ENCODE measurements at regions not wholly inside any gene's neighbourhood (a gene's known extent, or its start where the extent isn't known, plus 50 kb on each side); places are given as distances from the start of the nearest gene placed in this dataset.
"Not testable (repeated sequence)": the region's sequence is repeated elsewhere in the genome, so short reads cannot be mapped to it uniquely, and the experiment has no call there.

DNA sequence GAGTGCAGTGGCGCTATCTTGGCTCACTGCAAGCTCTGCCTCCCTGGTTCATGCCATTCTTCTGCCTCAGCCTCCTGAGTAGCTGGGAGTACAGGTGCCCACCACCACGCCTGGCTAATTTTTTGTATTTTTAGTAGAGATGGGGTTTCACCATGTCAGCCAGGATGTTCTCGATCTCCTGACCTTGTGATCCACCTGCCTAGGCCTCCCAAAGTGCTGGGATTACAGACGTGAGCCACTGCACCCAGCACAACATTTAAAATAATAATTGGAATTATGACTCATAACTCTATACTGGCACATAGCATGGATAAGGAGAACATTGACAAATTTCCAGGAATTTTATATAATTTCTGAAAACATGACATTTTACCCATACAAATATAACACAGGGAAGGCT is 54.2 kb downstream of the DBET start:
- not testable (repeated sequence) for H3K4me3 Mint-ChIP-seq (ENCODE audit: unreplicated experiment); H3K27me3 Mint-ChIP-seq (ENCODE audit: unreplicated experiment); H3K4me1 Mint-ChIP-seq (ENCODE audit: unreplicated experiment)

DNA sequence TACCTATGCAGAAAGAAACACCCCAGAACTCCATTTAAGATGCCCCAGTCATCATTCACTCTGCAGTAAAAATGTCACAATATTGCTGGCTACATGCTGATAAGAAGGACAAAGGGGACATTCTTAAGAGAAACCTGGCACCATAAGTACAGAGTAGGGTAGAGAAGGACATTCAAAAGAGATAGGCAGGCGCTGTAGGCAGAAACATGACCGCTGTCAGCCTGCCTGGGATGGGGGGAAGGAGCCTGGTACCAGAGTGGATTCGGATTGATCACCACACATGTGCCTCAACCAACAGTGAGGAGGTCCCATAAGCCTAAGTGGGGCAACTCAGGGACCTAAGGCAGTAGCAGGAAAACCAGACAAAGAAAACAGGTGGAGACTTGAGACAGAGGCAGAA is 54.1 kb upstream of the DUX4 start:
- not testable (repeated sequence) for H3K4me3 Mint-ChIP-seq (ENCODE audit: unreplicated experiment); H3K4me1 Mint-ChIP-seq (ENCODE audit: unreplicated experiment); H3K27me3 Mint-ChIP-seq (ENCODE audit: unreplicated experiment); H3K27ac Mint-ChIP-seq (ENCODE audit: unreplicated experiment); H3K36me3 Mint-ChIP-seq (ENCODE audit: low read depth, unreplicated experiment); DNase-seq (ENCODE audit: low spot score); H3K9me3 Mint-ChIP-seq (ENCODE audit: unreplicated experiment)

More for the DNA sequence above, 54.2 kb downstream of the DBET start:
- H3K27ac Mint-ChIP-seq (ENCODE audit: unreplicated experiment); H3K9me3 Mint-ChIP-seq (ENCODE audit: unreplicated experiment); DNase-seq (ENCODE audit: low spot score); H3K36me3 Mint-ChIP-seq (ENCODE audit: low read depth, unreplicated experiment): not testable (repeated sequence)

- not testable (repeated sequence) for H3K27ac Mint-ChIP-seq (ENCODE audit: unreplicated experiment); DNase-seq (ENCODE audit: low spot score); H3K9me3 Mint-ChIP-seq (ENCODE audit: unreplicated experiment); H3K4me3 Mint-ChIP-seq (ENCODE audit: unreplicated experiment); H3K36me3 Mint-ChIP-seq (ENCODE audit: low read depth, unreplicated experiment); H3K27me3 Mint-ChIP-seq (ENCODE audit: unreplicated experiment); H3K4me1 Mint-ChIP-seq (ENCODE audit: unreplicated experiment)
Measured at GRCh38 chr4:190120111-190120514, 53.5 kb upstream of the DUX4 start.

- not testable (repeated sequence) for H3K36me3 Mint-ChIP-seq (ENCODE audit: low read depth, unreplicated experiment); H3K4me3 Mint-ChIP-seq (ENCODE audit: unreplicated experiment); H3K9me3 Mint-ChIP-seq (ENCODE audit: unreplicated experiment); H3K27me3 Mint-ChIP-seq (ENCODE audit: unreplicated experiment); H3K4me1 Mint-ChIP-seq (ENCODE audit: unreplicated experiment); H3K27ac Mint-ChIP-seq (ENCODE audit: unreplicated experiment); DNase-seq (ENCODE audit: low spot score)
- TF ChIP-seq, protein P1, sequence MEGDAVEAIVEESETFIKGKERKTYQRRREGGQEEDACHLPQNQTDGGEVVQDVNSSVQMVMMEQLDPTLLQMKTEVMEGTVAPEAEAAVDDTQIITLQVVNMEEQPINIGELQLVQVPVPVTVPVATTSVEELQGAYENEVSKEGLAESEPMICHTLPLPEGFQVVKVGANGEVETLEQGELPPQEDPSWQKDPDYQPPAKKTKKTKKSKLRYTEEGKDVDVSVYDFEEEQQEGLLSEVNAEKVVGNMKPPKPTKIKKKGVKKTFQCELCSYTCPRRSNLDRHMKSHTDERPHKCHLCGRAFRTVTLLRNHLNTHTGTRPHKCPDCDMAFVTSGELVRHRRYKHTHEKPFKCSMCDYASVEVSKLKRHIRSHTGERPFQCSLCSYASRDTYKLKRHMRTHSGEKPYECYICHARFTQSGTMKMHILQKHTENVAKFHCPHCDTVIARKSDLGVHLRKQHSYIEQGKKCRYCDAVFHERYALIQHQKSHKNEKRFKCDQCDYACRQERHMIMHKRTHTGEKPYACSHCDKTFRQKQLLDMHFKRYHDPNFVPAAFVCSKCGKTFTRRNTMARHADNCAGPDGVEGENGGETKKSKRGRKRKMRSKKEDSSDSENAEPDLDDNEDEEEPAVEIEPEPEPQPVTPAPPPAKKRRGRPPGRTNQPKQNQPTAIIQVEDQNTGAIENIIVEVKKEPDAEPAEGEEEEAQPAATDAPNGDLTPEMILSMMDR (IDR thresholded peaks at IDR 0.05; ENCODE audit: unreplicated experiment), result peak; percentile 92
Measured at GRCh38 chr4:190120537-190121001, 53.0 kb upstream of the DUX4 start.

GRCh38 chr4:190121076-190121671 is 52.4 kb upstream of the DUX4 start:
- not testable (repeated sequence) for H3K27me3 Mint-ChIP-seq (ENCODE audit: unreplicated experiment); H3K9me3 Mint-ChIP-seq (ENCODE audit: unreplicated experiment); H3K4me3 Mint-ChIP-seq (ENCODE audit: unreplicated experiment); H3K27ac Mint-ChIP-seq (ENCODE audit: unreplicated experiment); H3K36me3 Mint-ChIP-seq (ENCODE audit: low read depth, unreplicated experiment); H3K4me1 Mint-ChIP-seq (ENCODE audit: unreplicated experiment); DNase-seq (ENCODE audit: low spot score)

DNA sequence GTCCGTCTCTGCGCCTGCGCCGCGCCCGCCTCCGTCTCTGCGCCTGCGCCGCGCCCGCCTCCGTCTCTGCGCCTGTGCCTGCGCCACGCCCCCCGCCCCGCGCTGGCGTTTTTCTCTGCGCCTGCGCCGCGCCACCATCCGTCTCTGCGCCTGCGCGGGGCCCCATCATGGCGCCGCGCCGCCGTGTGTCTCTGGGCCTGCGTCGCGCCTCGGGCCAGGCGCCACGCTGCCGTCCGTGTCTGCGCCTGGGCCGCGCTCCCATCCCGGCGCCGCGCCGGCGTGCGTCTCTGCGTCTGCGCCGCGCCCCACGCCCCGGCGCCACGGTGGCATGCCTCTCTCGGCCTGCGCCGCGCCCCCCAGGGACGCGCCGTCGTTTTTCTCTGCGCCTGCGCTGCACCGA is 51.8 kb upstream of the DUX4 start:
- no peak overlapping the region for H3K4me3 Mint-ChIP-seq (ENCODE audit: unreplicated experiment)
- H3K4me1 Mint-ChIP-seq (ENCODE audit: unreplicated experiment), result no peaks in the 10 kb centered on the region
- DNase-seq (ENCODE audit: low spot score), result no peak
- TF ChIP-seq, protein P1 (IDR thresholded peaks at IDR 0.05; ENCODE audit: unreplicated experiment), result no peak
- peaks cover 5% of the 10 kb centered on the region for H3K9me3 Mint-ChIP-seq (ENCODE audit: unreplicated experiment)
- H3K27me3 Mint-ChIP-seq (ENCODE audit: unreplicated experiment), result peaks cover 7% of the 10 kb centered on the region
- H3K27ac Mint-ChIP-seq (ENCODE audit: unreplicated experiment), result no peak overlapping the region
- H3K36me3 Mint-ChIP-seq (ENCODE audit: low read depth, unreplicated experiment), result peaks cover 2% of the 10 kb centered on the region

- not testable (repeated sequence) for H3K9me3 Mint-ChIP-seq (ENCODE audit: unreplicated experiment); H3K36me3 Mint-ChIP-seq (ENCODE audit: low read depth, unreplicated experiment); DNase-seq (ENCODE audit: low spot score); H3K4me1 Mint-ChIP-seq (ENCODE audit: unreplicated experiment); H3K27me3 Mint-ChIP-seq (ENCODE audit: unreplicated experiment); H3K27ac Mint-ChIP-seq (ENCODE audit: unreplicated experiment); H3K4me3 Mint-ChIP-seq (ENCODE audit: unreplicated experiment)
Measured at GRCh38 chr4:190122161-190123142, 51.1 kb upstream of the DUX4 start.

All from endothelial cell (in vitro differentiated cells).